ENCODE measurements at regions not wholly inside any gene's neighbourhood (a gene's known extent, or its start where the extent isn't known, plus 50 kb on each side); places are given as distances from the start of the nearest gene placed in this dataset.
A peak's percentile ranks its signal among the peaks of the same experiment; 100 is the strongest.

DNA sequence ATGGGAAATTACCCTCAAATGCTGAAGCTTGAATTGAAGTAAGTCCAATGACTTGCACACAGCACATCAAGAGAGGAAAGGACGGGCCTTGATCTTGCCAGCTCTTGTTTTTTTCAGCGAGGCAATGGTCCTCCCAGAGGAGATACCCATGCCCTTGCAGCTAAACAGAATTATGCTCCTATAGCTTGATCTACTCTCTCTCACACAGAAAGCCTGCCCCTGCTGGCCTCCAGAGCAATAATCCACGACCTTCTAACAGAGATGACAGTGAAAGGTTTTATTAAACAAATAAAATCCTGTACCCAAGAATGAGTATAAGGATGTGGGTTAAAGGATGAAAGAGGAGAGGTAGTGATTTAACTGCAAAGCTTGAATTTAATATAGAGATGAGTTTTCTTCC, 268.0 kb downstream of the ADRA2A start:
- peaks cover 14 to 44% (median 27%) of the 10 kb centered on the region in 3 experiments for H3K36me3 Mint-ChIP-seq (ENCODE audit: insufficient read depth in 1 of 3, low read depth in 3 of 3)
- no peak overlapping the region for H3K18ac ChIP-seq (ENCODE audit: insufficient read length, low read depth, low read length)
- H3K79me2 ChIP-seq (ENCODE audit: insufficient read depth, low read length): no peaks in the 10 kb centered on the region
- H4K91ac ChIP-seq (ENCODE audit: insufficient read length, low read depth, low read length): no peak overlapping the region
- no peak overlapping the region for H3K56ac ChIP-seq (ENCODE audit: insufficient read length, low read depth, low read length)
- H3T11ph ChIP-seq (ENCODE audit: low read length): no peak overlapping the region
- no peak overlapping the region for H2BK120ac ChIP-seq (ENCODE audit: low read depth, low read length, poor library complexity, severe bottlenecking)
- H4K20me1 ChIP-seq (ENCODE audit: control insufficient read depth, insufficient read depth, insufficient read length): no peaks in the 10 kb centered on the region
- H3K79me1 ChIP-seq (ENCODE audit: insufficient read depth, low read depth, low read length, poor library complexity, severe bottlenecking): no peaks in the 10 kb centered on the region
- no peak overlapping the region for H3K4me3 Mint-ChIP-seq
- H3K4me1 ChIP-seq (ENCODE audit: insufficient read depth, low read length): no peaks in the 10 kb centered on the region
- H3K27me3 Mint-ChIP-seq (ENCODE audit: low read depth): no peaks in the 10 kb centered on the region
- no peak overlapping the region for H2BK20ac ChIP-seq (ENCODE audit: low read depth, low read length, poor library complexity, severe bottlenecking)
- peak; percentile 64 for TF ChIP-seq CTCF (conservative IDR thresholded peaks at IDR 0.05)
- no peak overlapping the region for H2BK12ac ChIP-seq (ENCODE audit: insufficient read length, low read depth, low read length)
- no peak overlapping the region for H2BK5ac ChIP-seq (ENCODE audit: insufficient read length, low read length)
- peaks cover 13% of the 10 kb centered on the region for H3K9me3 ChIP-seq (ENCODE audit: control insufficient read depth, low read depth, low read length)
- no peaks in the 10 kb centered on the region for H3K23me2 ChIP-seq (ENCODE audit: insufficient read length, low read depth, low read length, poor library complexity, severe bottlenecking)
- H3K14ac ChIP-seq (ENCODE audit: insufficient read depth, low read length): no peak overlapping the region
- peak; percentile 32 for DNase-seq
- no peak overlapping the region for H4K8ac ChIP-seq (replicated peaks; ENCODE audit: insufficient read length, low read depth, low read length)
- no peak overlapping the region for H4K5ac ChIP-seq (ENCODE audit: insufficient read length, low read depth, low read length)
- H3K4me2 ChIP-seq (ENCODE audit: insufficient read depth, insufficient read length, low read length): no peak overlapping the region
- no CpG with 5 or more reads among the region's 3 CpGs for WGBS (ENCODE audit: extremely low coverage, insufficient read length, low lambda C conversion rate)
- H3K27ac ChIP-seq (ENCODE audit: insufficient read length, low read depth, low read length): no peak overlapping the region
- H3K9ac ChIP-seq (ENCODE audit: extremely low read depth, insufficient read length, low read length): no peak overlapping the region
- no peaks in the 10 kb centered on the region for H3K27me3 ChIP-seq (ENCODE audit: insufficient read depth, low read length)
- no peak overlapping the region for H3K27ac Mint-ChIP-seq
- 0 out of 4 replicates have a peak, but pooled peaks cover 0 to 6% of the 10 kb centered on the region in 2 experiments for H3K4me1 Mint-ChIP-seq
- H2BK15ac ChIP-seq (ENCODE audit: low read depth, low read length): no peak overlapping the region
- H3K9me3 Mint-ChIP-seq: peaks cover 33 to 37% of the 10 kb centered on the region in 2 experiments
- no peak overlapping the region for H3K4ac ChIP-seq (ENCODE audit: low read depth, low read length)
- H3K23ac ChIP-seq (ENCODE audit: insufficient read length, low read depth, low read length): no peak overlapping the region
- H2AK5ac ChIP-seq (ENCODE audit: insufficient read length, low read length): no peak overlapping the region
- H2AFZ ChIP-seq (ENCODE audit: low read length): no peak overlapping the region
